GM23248 (cell line): ENCODE measurements at regions not wholly inside any gene's neighbourhood (a gene's known extent, or its start where the extent isn't known, plus 50 kb on each side); places are given as distances from the start of the nearest gene placed in this dataset.
"Not testable (repeated sequence)": the region's sequence is repeated elsewhere in the genome, so short reads cannot be mapped to it uniquely, and the experiment has no call there.

Experiments used
- EZH2 ChIP-seq: fragments of 200-600 bp; sonication (generic); IDR thresholded peaks from 2 replicates; pipeline ENCODE4 v1.6.1; 2018; ENCODE audit warnings: antibody characterized with exemption, mild to moderate bottlenecking; ENCODE audit not compliant: insufficient read depth, poor library complexity, severe bottlenecking
- EZH2phosphoT487 ChIP-seq: fragments of 200-600 bp; sonication (generic); IDR thresholded peaks from 2 replicates; pipeline ENCODE4 v1.6.1; 2018; ENCODE audit warnings: antibody characterized with exemption, moderate library complexity, mild to moderate bottlenecking, low read depth; ENCODE audit not compliant: insufficient read depth

DNA sequence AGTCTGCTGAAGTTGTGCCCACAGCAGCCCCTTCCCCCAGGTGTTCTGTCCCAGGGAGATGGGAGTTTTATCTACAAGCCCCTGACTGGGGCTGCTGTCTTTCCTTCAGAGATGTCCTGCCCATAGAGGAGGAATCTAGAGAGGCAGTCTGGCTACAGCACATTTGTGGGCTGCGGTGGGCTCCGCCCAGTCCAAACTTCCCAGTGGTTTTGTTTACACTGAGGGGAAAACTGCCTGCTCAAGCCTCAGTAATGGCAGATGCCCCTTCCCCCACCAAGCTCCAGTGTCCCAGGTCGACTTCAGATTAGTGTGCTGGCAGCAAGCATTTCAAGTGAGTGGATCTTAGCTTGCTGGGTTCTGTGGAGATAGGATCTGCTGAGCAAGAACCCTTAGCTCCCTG is 267.4 kb upstream of the RAI14 start:
- TF ChIP-seq EZH2, EZH2phosphoT487: not testable (repeated sequence)
